ENCODE measurements at regions not wholly inside any gene's neighbourhood (a gene's known extent, or its start where the extent isn't known, plus 50 kb on each side); places are given as distances from the start of the nearest gene placed in this dataset.

- Histone ChIP-seq H3K4me3 (no peak overlapping the region), H3K27ac (no peak overlapping the region)
- DNase-seq (ENCODE audit: low spot score): no peak
- TF ChIP-seq, protein P1, sequence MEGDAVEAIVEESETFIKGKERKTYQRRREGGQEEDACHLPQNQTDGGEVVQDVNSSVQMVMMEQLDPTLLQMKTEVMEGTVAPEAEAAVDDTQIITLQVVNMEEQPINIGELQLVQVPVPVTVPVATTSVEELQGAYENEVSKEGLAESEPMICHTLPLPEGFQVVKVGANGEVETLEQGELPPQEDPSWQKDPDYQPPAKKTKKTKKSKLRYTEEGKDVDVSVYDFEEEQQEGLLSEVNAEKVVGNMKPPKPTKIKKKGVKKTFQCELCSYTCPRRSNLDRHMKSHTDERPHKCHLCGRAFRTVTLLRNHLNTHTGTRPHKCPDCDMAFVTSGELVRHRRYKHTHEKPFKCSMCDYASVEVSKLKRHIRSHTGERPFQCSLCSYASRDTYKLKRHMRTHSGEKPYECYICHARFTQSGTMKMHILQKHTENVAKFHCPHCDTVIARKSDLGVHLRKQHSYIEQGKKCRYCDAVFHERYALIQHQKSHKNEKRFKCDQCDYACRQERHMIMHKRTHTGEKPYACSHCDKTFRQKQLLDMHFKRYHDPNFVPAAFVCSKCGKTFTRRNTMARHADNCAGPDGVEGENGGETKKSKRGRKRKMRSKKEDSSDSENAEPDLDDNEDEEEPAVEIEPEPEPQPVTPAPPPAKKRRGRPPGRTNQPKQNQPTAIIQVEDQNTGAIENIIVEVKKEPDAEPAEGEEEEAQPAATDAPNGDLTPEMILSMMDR (IDR thresholded peaks at IDR 0.05): no peak
Observed at GRCh38 chr4:123770884-123771283, 374.3 kb downstream of the SPRY1 start.

DNA sequence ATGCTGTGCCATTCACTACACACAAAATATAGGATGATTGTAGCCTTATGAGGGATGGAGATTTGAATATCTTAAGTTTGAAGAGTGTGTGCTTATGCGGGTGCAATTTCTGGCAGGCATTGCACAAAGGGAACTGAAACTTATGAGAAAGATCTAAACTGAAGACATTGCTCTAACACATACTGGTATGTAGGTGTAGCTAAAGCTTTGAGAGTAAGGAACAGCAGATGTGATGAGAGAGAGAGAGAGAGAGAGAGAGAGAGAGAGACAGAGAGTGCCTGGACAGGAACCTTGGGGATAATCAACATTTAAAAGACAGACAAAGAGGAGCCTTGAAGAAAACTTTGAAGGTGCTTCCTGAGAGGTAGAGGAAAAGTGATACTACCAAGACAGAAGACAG, 379.7 kb downstream of the SPRY1 start:
- DNase-seq (ENCODE audit: low spot score): no peak
- TF ChIP-seq, protein P1 (IDR thresholded peaks at IDR 0.05): no peak
- Histone ChIP-seq H3K4me3 (no peak overlapping the region), H3K27ac (no peak overlapping the region)

- no peak for DNase-seq (ENCODE audit: low spot score)
- H3K27ac ChIP-seq: peak overlapping the region in 1 of 2 donors; percentile 50
Observed at GRCh38 chr4:123777373-123777772, 380.8 kb downstream of the SPRY1 start.

DNA sequence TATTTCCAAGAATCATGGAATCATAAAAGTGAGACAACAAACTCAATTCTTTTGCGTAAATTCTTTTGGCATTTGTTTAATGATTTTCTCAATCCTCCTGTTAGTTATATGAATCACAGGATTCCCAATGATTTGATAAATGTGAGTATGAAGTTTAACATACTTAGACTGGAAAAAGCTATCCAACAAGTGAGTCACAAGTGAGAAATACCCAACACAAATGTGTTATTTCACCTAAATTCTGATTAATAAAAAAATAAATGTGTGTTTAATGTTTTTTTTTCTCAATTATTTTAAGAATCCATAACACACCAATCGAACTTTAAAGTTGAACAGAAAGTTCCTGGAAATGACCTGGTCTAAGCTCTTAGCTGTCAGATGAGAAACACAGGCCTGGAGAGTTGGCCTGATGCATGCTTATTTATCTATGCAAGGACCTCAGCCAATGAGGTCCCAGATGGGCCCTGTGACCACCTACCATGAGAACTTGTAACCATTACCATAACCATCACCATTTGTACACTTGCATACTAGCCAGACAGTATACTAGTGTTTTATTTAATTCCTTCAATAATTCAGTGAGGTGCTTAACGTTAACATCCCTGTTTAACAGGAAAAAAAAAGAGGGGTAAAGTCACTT, 386.7 kb downstream of the SPRY1 start:
- H3K27ac ChIP-seq: peak overlapping the region in 1 of 2 donors; percentile 54
- DNase-seq (ENCODE audit: low spot score): no peak

More at GRCh38 chr4:123777373-123777772, 380.8 kb downstream of the SPRY1 start:
- TF ChIP-seq, protein P1 (IDR thresholded peaks at IDR 0.05): no peak
- no peak overlapping the region for H3K4me3 ChIP-seq

DNA sequence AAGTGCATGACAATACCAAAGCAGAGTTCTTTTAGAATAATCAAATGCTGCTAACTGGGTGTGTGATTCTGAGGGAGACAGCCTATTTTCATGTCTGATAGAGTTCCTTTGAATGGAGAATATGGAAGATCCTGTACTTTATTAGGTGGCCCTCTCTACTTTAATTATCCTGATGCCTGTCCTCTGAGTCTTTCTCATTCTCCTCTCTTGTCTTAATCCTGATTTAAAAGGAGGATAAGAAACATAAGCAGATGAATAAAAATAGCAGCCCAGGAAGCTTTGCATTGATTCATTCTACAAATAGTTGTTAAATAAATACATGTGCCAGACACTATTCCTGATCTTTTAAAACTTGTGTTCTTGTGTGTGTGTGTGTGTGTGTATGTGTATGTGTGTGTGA, 387.3 kb downstream of the SPRY1 start:
- TF ChIP-seq, protein P1 (IDR thresholded peaks at IDR 0.05): no peak
- no peak for DNase-seq (ENCODE audit: low spot score)
- peak overlapping the region in 1 of 2 donors; percentile 54 for H3K27ac ChIP-seq

More for the DNA sequence above, 386.7 kb downstream of the SPRY1 start:
- TF ChIP-seq, protein P1 (IDR thresholded peaks at IDR 0.05): no peak
- no peak overlapping the region for H3K4me3 ChIP-seq

DNA sequence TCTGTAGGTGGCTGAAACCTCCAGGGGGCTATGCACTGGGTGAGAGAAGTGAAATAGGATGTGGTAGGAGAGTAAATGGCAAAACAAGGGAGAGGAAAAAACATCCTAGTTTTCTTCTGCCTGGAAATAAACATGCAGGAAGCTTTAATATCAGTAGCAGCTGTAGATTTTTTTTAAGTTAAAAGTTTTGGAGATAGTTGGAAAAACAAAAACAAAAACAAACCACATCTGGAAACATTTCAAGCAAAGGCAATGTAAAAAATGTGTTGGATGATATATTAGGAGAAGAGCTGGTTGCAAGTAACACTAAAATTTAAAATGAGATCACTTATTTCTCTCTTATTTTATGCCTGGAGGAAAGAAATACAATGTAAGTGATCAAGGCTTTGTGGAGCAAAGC, 388.0 kb downstream of the SPRY1 start:
- TF ChIP-seq, protein P1 (IDR thresholded peaks at IDR 0.05): no peak
- no peak overlapping the region for H3K4me3 ChIP-seq
- DNase-seq (ENCODE audit: low spot score): no peak
- peak overlapping the region in 1 of 2 donors; percentile 86 for H3K27ac ChIP-seq

More for the DNA sequence above, 387.3 kb downstream of the SPRY1 start:
- no peak overlapping the region for H3K4me3 ChIP-seq

DNA sequence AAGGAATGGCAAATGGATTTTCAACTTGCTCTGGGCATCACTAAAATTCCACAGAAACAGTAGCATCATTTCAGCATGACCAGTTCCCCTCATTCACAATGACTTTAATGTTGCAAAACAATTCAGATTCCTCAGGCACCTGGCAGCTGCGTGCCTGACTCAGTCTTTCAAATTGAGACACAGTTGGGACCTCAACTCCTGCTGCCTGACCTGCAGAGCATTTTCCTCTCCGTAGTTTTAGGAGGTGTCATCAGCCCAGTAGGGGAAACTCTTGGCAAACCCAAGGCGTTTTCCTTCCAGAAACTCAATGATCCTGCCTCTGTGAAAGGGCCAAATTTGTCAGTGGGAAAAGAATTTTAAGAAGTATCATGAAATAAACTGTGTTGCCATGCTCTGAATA, 388.9 kb downstream of the SPRY1 start:
- TF ChIP-seq, protein P1 (IDR thresholded peaks at IDR 0.05): no peak
- peak overlapping the region; percentile 43 to 86 for H3K27ac ChIP-seq
- peak; percentile 87 for DNase-seq (ENCODE audit: low spot score)

More for the DNA sequence above, 388.9 kb downstream of the SPRY1 start:
- H3K4me3 ChIP-seq: no peak overlapping the region

Measured in coronary artery (tissue), 2 donors.